MCF 10A (cell line): ENCODE measurements at regions not wholly inside any gene's neighbourhood (a gene's known extent, or its start where the extent isn't known, plus 50 kb on each side); places are given as distances from the start of the nearest gene placed in this dataset.
"Not testable (repeated sequence)": the region's sequence is repeated elsewhere in the genome, so short reads cannot be mapped to it uniquely, and the experiment has no call there.

Experiments used
- BruUV-seq: library from RNA; stranded (reverse); fragments of 400-500 nt; replicated peaks from 2 replicates; lab custom pipeline; 2021; lab: Mats Ljungman, UMichigan
- CTCF ChIA-PET: fragments of 300-600 bp; sonication (Branson Sonifier 250); formaldehyde crosslinking; extraction: SDS; loops from one replicate; lab custom pipeline; 2021; ENCODE audit warnings: antibody characterized with exemption, inconsistent platforms; lab: Yijun Ruan, JAX
- POLR2A ChIA-PET: fragments of 300-600, 350-650 bp; sonication (Branson Sonifier 250); formaldehyde crosslinking; extraction: SDS; loops from one replicate; lab custom pipeline; 2020; ENCODE audit warnings: antibody characterized with exemption, inconsistent platforms; lab: Yijun Ruan, JAX
- DNase-seq: peaks from one replicate; pipeline ENCODE4 v3.0.0-alpha.2; 2018; ENCODE audit not compliant: unreplicated experiment
- H3K27ac Mint-ChIP-seq: one replicate; pipeline ENCODE4 v1.8.0; 2022; ENCODE audit warnings: mild to moderate bottlenecking, low read depth, mixed read lengths; ENCODE audit not compliant: unreplicated experiment
- H3K27me3 Mint-ChIP-seq: one replicate; pipeline ENCODE4 v1.8.0; 2022; ENCODE audit warnings: mixed read lengths; ENCODE audit not compliant: insufficient read depth, unreplicated experiment
- H3K36me3 Mint-ChIP-seq: one replicate; pipeline ENCODE4 v1.8.0; 2022; ENCODE audit warnings: mild to moderate bottlenecking, moderate library complexity, mixed read lengths; ENCODE audit not compliant: insufficient read depth, unreplicated experiment
- H3K4me1 Mint-ChIP-seq: one replicate; pipeline ENCODE4 v1.8.0; 2022; ENCODE audit warnings: mixed read lengths; ENCODE audit not compliant: insufficient read depth, unreplicated experiment
- H3K4me3 Mint-ChIP-seq: one replicate; pipeline ENCODE4 v1.8.0; 2022; ENCODE audit warnings: mild to moderate bottlenecking, moderate library complexity, mixed read lengths; ENCODE audit not compliant: unreplicated experiment
- H3K9me3 Mint-ChIP-seq: one replicate; pipeline ENCODE4 v1.8.0; 2022; ENCODE audit warnings: mixed read lengths; ENCODE audit not compliant: unreplicated experiment
- intact Hi-C: fragments of 100-400 bp; cut with micrococcal nuclease; formaldehyde crosslinking; loops from 2 replicates; pipeline ENCODE4 v1.14.1; 2022
- TF ChIP-seq, protein P1 (sequence below): fragments of 200-600 bp; IDR thresholded peaks from one replicate; pipeline ENCODE4 v1.8.0; 2022; ENCODE audit warnings: antibody characterized with exemption, mild to moderate bottlenecking; ENCODE audit not compliant: unreplicated experiment

DNA sequence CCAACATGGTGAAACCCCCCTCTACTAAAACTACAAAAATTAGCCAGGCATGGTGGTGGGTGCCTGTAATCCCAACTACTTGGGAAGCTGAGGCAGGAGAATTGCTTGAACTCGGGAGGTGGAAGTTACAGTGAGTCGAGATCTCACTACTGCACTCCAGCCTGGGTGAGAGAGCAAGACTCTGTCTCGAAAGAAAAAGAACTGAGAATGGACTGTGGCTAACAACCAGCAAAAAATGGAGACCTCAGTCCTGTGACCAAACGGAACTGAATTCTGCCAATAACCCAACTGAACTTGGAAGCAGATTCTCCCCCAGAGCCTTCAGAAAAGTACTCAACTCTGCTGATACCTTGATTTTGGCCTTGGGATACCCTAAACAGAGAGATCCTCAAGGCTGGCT, 604.5 kb downstream of the DOK5 start:
- POLR2A ChIA-PET, result no interaction called here
- Mint-ChIP-seq H3K27ac (no peak overlapping the region), H3K27me3 (no peaks in the 10 kb centered on the region), H3K9me3 (peaks cover 8% of the 10 kb centered on the region), H3K36me3 (no peaks in the 10 kb centered on the region), H3K4me1 (no peaks in the 10 kb centered on the region), H3K4me3 (no peak overlapping the region)
- DNase-seq, result no peak
- BruUV-seq, result no TSS peak
- intact Hi-C loops, result no loop called here
- CTCF ChIA-PET, result no interaction called here
- TF ChIP-seq, protein P1, sequence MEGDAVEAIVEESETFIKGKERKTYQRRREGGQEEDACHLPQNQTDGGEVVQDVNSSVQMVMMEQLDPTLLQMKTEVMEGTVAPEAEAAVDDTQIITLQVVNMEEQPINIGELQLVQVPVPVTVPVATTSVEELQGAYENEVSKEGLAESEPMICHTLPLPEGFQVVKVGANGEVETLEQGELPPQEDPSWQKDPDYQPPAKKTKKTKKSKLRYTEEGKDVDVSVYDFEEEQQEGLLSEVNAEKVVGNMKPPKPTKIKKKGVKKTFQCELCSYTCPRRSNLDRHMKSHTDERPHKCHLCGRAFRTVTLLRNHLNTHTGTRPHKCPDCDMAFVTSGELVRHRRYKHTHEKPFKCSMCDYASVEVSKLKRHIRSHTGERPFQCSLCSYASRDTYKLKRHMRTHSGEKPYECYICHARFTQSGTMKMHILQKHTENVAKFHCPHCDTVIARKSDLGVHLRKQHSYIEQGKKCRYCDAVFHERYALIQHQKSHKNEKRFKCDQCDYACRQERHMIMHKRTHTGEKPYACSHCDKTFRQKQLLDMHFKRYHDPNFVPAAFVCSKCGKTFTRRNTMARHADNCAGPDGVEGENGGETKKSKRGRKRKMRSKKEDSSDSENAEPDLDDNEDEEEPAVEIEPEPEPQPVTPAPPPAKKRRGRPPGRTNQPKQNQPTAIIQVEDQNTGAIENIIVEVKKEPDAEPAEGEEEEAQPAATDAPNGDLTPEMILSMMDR, result no peak

GRCh38 chr20:55074266-55074840, 599.0 kb downstream of the DOK5 start:
- H3K36me3 Mint-ChIP-seq, intact Hi-C loops, DNase-seq, CTCF ChIA-PET, POLR2A ChIA-PET, H3K27ac Mint-ChIP-seq, H3K4me3 Mint-ChIP-seq, H3K9me3 Mint-ChIP-seq, H3K27me3 Mint-ChIP-seq, BruUV-seq, H3K4me1 Mint-ChIP-seq: not testable (repeated sequence)

- H3K9me3 Mint-ChIP-seq, result peaks cover 9% of the 10 kb centered on the region
- intact Hi-C loops, result no loop called here
- ChIA-PET POLR2A (no interaction called here), CTCF (interaction anchor here (0.6 to 0.7 kb wide), 2 partner anchors 389 to 826 kb away, joined by 3 to 4 read pairs; no protein-coding TSS in a partner anchor)
- H3K4me1 Mint-ChIP-seq, result no peaks in the 10 kb centered on the region
- no peak overlapping the region for H3K4me3 Mint-ChIP-seq
- H3K27ac Mint-ChIP-seq, result no peak overlapping the region
- BruUV-seq, result no TSS peak
- DNase-seq, result no peak
- no peaks in the 10 kb centered on the region for H3K27me3 Mint-ChIP-seq
- TF ChIP-seq, protein P1, result no peak
- no peaks in the 10 kb centered on the region for H3K36me3 Mint-ChIP-seq
Observed at GRCh38 chr20:55070001-55070400, 594.6 kb downstream of the DOK5 start.

- intact Hi-C loops, result no loop called here
- peaks cover 26% of the 10 kb centered on the region for H3K9me3 Mint-ChIP-seq
- ChIA-PET POLR2A (no interaction called here), CTCF (no interaction called here)
- H3K27me3 Mint-ChIP-seq, result no peaks in the 10 kb centered on the region
- no peak overlapping the region for H3K27ac Mint-ChIP-seq
- H3K36me3 Mint-ChIP-seq, result no peaks in the 10 kb centered on the region
- no peak for DNase-seq
- H3K4me3 Mint-ChIP-seq, result no peak overlapping the region
- no TSS peak for BruUV-seq
- TF ChIP-seq, protein P1, result no peak
- no peaks in the 10 kb centered on the region for H3K4me1 Mint-ChIP-seq
Observed at GRCh38 chr20:55067158-55067825, 591.9 kb downstream of the DOK5 start.
